Mesendoderm (in vitro differentiated cells): ENCODE measurements at regions not wholly inside any gene's neighbourhood (a gene's known extent, or its start where the extent isn't known, plus 50 kb on each side); places are given as distances from the start of the nearest gene placed in this dataset.

Experiments
- DNase-seq: peaks from one replicate; pipeline ENCODE4 v3.0.0; 2013
- H2AK5ac ChIP-seq: 2 replicates; pipeline ENCODE4 v1.6.1; 2013; ENCODE audit warnings: low read length, inconsistent platforms
- H2BK120ac ChIP-seq: 2 replicates; pipeline ENCODE4 v1.6.1; 2013; ENCODE audit warnings: low read depth, mild to moderate bottlenecking, low read length, moderate library complexity, mixed read lengths
- H2BK15ac ChIP-seq: replicated peaks from 2 replicates; pipeline ENCODE4 v1.6.1; 2013; ENCODE audit warnings: low read depth, mild to moderate bottlenecking, moderate library complexity
- H2BK5ac ChIP-seq: 2 replicates; pipeline ENCODE4 v1.6.1; 2013; ENCODE audit warnings: low read length, inconsistent platforms
- H3K18ac ChIP-seq: 2 replicates; pipeline ENCODE4 v1.6.1; 2013; ENCODE audit warnings: mild to moderate bottlenecking, low read length, mixed read lengths
- H3K23ac ChIP-seq: one replicate; pipeline ENCODE4 v1.6.1; 2013; ENCODE audit warnings: low read length
- H3K27ac ChIP-seq: 2 replicates; pipeline ENCODE4 v1.5.1; 2013; ENCODE audit warnings: low read depth, mild to moderate bottlenecking, inconsistent platforms, low read length, moderate library complexity
- H3K27me3 ChIP-seq: 2 replicates; pipeline ENCODE4 v1.6.1; 2013; ENCODE audit warnings: low read length, control low read depth, mild to moderate bottlenecking, inconsistent platforms; ENCODE audit not compliant: insufficient read depth, poor library complexity
- H3K36me3 ChIP-seq: 2 replicates; pipeline ENCODE4 v1.6.1; 2013; ENCODE audit warnings: low read length, inconsistent platforms; ENCODE audit not compliant: control insufficient read depth, insufficient read depth
- H3K4ac ChIP-seq: one replicate; pipeline ENCODE4 v1.6.1; 2013; ENCODE audit warnings: low read depth, mild to moderate bottlenecking, low read length, moderate library complexity
- H3K4me1 ChIP-seq: 2 replicates; pipeline ENCODE4 v1.6.1; 2013; ENCODE audit warnings: low read depth, low read length, inconsistent platforms; ENCODE audit not compliant: control insufficient read depth
- H3K4me2 ChIP-seq: 2 replicates; pipeline ENCODE4 v1.6.1; 2013; ENCODE audit warnings: low read length
- H3K4me3 ChIP-seq: 2 replicates; pipeline ENCODE4 v1.5.1; 2013; ENCODE audit warnings: mild to moderate bottlenecking, low read length
- H3K56ac ChIP-seq: one replicate; pipeline ENCODE4 v1.6.1; 2013; ENCODE audit warnings: low read length
- H3K79me1 ChIP-seq: 2 replicates; pipeline ENCODE4 v1.6.1; 2013; ENCODE audit warnings: low read length, inconsistent platforms
- H3K79me2 ChIP-seq: 2 replicates; pipeline ENCODE4 v1.6.1; 2013; ENCODE audit warnings: mild to moderate bottlenecking, low read length; ENCODE audit not compliant: control insufficient read depth, insufficient read depth
- H3K9ac ChIP-seq: 2 replicates; pipeline ENCODE4 v1.6.1; 2013; ENCODE audit warnings: low read length, inconsistent platforms
- H4K5ac ChIP-seq: one replicate; pipeline ENCODE4 v1.6.1; 2013; ENCODE audit warnings: low read length
- H4K8ac ChIP-seq: one replicate; pipeline ENCODE4 v1.6.1; 2013; ENCODE audit warnings: low read depth, mild to moderate bottlenecking, control low read depth, low read length, moderate library complexity
- WGBS: extraction: QIAGEN DNeasy Blood & Tissue Kit; methylation state at CpG from one replicate; pipeline ENCODE4 v1.1.7; 2013; ENCODE audit warnings: low lambda C conversion rate, missing lambda C conversion rate; ENCODE audit not compliant: insufficient coverage; ENCODE audit errors: extremely low coverage; 5-methylcytosine and 5-hydroxymethylcytosine counted together

- H2BK5ac ChIP-seq = no peak overlapping the region
- H4K8ac ChIP-seq = no peak overlapping the region
- H3K56ac ChIP-seq = peak overlapping the region; percentile 6
- H2BK120ac ChIP-seq = no peak overlapping the region
- no peak overlapping the region for H3K4ac ChIP-seq
- H3K79me1 ChIP-seq = no peaks in the 10 kb centered on the region
- no peaks in the 10 kb centered on the region for H3K27me3 ChIP-seq
- no peaks in the 10 kb centered on the region for H3K79me2 ChIP-seq
- peak; percentile 26 for DNase-seq
- H4K5ac ChIP-seq = no peak overlapping the region
- no peak overlapping the region for H3K27ac ChIP-seq
- no peak overlapping the region for H3K4me3 ChIP-seq
- H2AK5ac ChIP-seq = no peak overlapping the region
- WGBS = no CpG with 5 or more reads among the region's 5 CpGs
- H3K4me1 ChIP-seq = no peaks in the 10 kb centered on the region
- no peak overlapping the region for H3K9ac ChIP-seq
- no peak overlapping the region for H3K4me2 ChIP-seq
- H3K23ac ChIP-seq = no peak overlapping the region
- H2BK15ac ChIP-seq = no peak overlapping the region
- no peaks in the 10 kb centered on the region for H3K36me3 ChIP-seq
- no peak overlapping the region for H3K18ac ChIP-seq
These were observed 146.9 kb downstream of the MIS18A start for GRCh38 chr21:32131960-32132359.

- Histone ChIP-seq H3K79me2 (no peaks in the 10 kb centered on the region), H2BK15ac (no peak overlapping the region), H3K56ac (no peak overlapping the region), H3K36me3 (no peaks in the 10 kb centered on the region), H3K4me1 (no peaks in the 10 kb centered on the region), H3K4me3 (no peak overlapping the region), H4K5ac (no peak overlapping the region), H2BK120ac (no peak overlapping the region), H3K27ac (no peak overlapping the region), H3K4ac (no peak overlapping the region), H2BK5ac (no peak overlapping the region), H4K8ac (no peak overlapping the region), H3K4me2 (no peak overlapping the region), H3K27me3 (no peaks in the 10 kb centered on the region), H3K18ac (no peak overlapping the region), H3K79me1 (no peaks in the 10 kb centered on the region), H3K9ac (no peak overlapping the region), H3K23ac (no peak overlapping the region), H2AK5ac (no peak overlapping the region)
- DNase-seq = no peak
- no CpG with 5 or more reads among the region's 7 CpGs for WGBS
These were observed 147.7 kb downstream of the MIS18A start for GRCh38 chr21:32131164-32131563.

GRCh38 chr21:32130031-32130891 lies 148.6 kb downstream of the MIS18A start:
- Histone ChIP-seq H3K79me2 (no peaks in the 10 kb centered on the region), H4K8ac (no peak overlapping the region), H3K27me3 (no peaks in the 10 kb centered on the region), H3K23ac (no peak overlapping the region), H3K36me3 (no peaks in the 10 kb centered on the region), H2BK15ac (no peak overlapping the region), H3K79me1 (no peaks in the 10 kb centered on the region), H3K27ac (no peak overlapping the region), H3K4me3 (no peak overlapping the region), H4K5ac (no peak overlapping the region), H3K9ac (no peak overlapping the region), H2BK5ac (no peak overlapping the region), H3K4me1 (no peaks in the 10 kb centered on the region), H2BK120ac (no peak overlapping the region), H2AK5ac (no peak overlapping the region), H3K18ac (no peak overlapping the region), H3K4ac (no peak overlapping the region), H3K4me2 (no peak overlapping the region), H3K56ac (no peak overlapping the region)
- WGBS = 100% methylated on average over 1 of the region's 5 CpGs
- DNase-seq = no peak

- Histone ChIP-seq H3K27me3 (no peaks in the 10 kb centered on the region), H3K9ac (no peak overlapping the region), H3K4me1 (no peaks in the 10 kb centered on the region), H4K8ac (no peak overlapping the region), H3K56ac (no peak overlapping the region), H3K18ac (no peak overlapping the region), H3K79me2 (no peaks in the 10 kb centered on the region), H3K4ac (no peak overlapping the region), H2BK5ac (no peak overlapping the region), H3K27ac (no peak overlapping the region), H3K4me3 (no peak overlapping the region), H2AK5ac (no peak overlapping the region), H3K4me2 (no peak overlapping the region), H2BK15ac (no peak overlapping the region), H3K36me3 (no peaks in the 10 kb centered on the region), H4K5ac (no peak overlapping the region), H3K23ac (no peak overlapping the region), H2BK120ac (no peak overlapping the region), H3K79me1 (no peaks in the 10 kb centered on the region)
- no CpG with 5 or more reads among the region's 3 CpGs for WGBS
- DNase-seq = no peak
These were observed 151.8 kb downstream of the MIS18A start for GRCh38 chr21:32127081-32127480.

- Histone ChIP-seq H2BK15ac (no peak overlapping the region), H3K36me3 (no peaks in the 10 kb centered on the region), H3K79me1 (no peaks in the 10 kb centered on the region), H3K27ac (no peak overlapping the region), H3K56ac (no peak overlapping the region), H4K5ac (no peak overlapping the region), H3K4me1 (no peaks in the 10 kb centered on the region), H3K18ac (no peak overlapping the region), H2AK5ac (no peak overlapping the region), H3K9ac (no peak overlapping the region), H2BK5ac (no peak overlapping the region), H4K8ac (no peak overlapping the region), H3K4me2 (no peak overlapping the region), H2BK120ac (no peak overlapping the region), H3K79me2 (no peaks in the 10 kb centered on the region), H3K4ac (no peak overlapping the region), H3K4me3 (no peak overlapping the region), H3K27me3 (no peaks in the 10 kb centered on the region), H3K23ac (no peak overlapping the region)
- DNase-seq = no peak
- no CpG with 5 or more reads among the region's 2 CpGs for WGBS
These were observed 156.8 kb downstream of the MIS18A start for GRCh38 chr21:32122082-32122481.

- H3K36me3 ChIP-seq = no peaks in the 10 kb centered on the region
- H3K4ac ChIP-seq = no peak overlapping the region
- H3K18ac ChIP-seq = no peak overlapping the region
- no peaks in the 10 kb centered on the region for H3K79me2 ChIP-seq
- no peak overlapping the region for H3K23ac ChIP-seq
- no peak for DNase-seq
- H2BK15ac ChIP-seq = no peak overlapping the region
- no peaks in the 10 kb centered on the region for H3K79me1 ChIP-seq
- no peak overlapping the region for H3K4me3 ChIP-seq
- H4K8ac ChIP-seq = no peak overlapping the region
- no CpG with 5 or more reads among the region's 3 CpGs for WGBS
- no peak overlapping the region for H4K5ac ChIP-seq
- no peak overlapping the region for H3K27ac ChIP-seq
- H2BK120ac ChIP-seq = no peak overlapping the region
- no peak overlapping the region for H3K9ac ChIP-seq
- H2BK5ac ChIP-seq = no peak overlapping the region
- H3K56ac ChIP-seq = no peak overlapping the region
- H3K27me3 ChIP-seq = no peaks in the 10 kb centered on the region
- no peaks in the 10 kb centered on the region for H3K4me1 ChIP-seq
- no peak overlapping the region for H2AK5ac ChIP-seq
- H3K4me2 ChIP-seq = no peak overlapping the region
These were observed 158.6 kb downstream of the MIS18A start for GRCh38 chr21:32120230-32120629.
